ENCODE measurements at regions not wholly inside any gene's neighbourhood (a gene's known extent, or its start where the extent isn't known, plus 50 kb on each side); places are given as distances from the start of the nearest gene placed in this dataset.
"Not testable (repeated sequence)": the region's sequence is repeated elsewhere in the genome, so short reads cannot be mapped to it uniquely, and the experiment has no call there.

DNA sequence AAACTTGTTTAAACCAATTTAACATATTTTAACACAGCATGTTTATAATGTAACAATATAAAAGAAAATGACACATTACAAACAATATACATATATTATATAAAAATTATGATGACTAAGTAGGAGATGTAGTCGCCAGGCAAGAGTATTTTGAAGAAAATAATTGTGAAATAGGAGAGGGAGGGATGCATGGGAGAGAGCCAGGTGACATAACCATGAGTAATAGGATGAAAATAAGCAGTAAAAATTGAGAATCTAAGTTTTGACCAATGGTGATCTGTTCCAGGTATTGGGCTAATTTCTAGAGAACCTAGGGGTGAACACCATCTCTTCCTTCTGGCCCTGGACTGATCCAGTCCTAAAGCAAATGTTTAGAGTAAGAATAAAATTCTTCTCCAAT, 315.2 kb upstream of the G2E3 start:
- 0 to 8% (median 4%) methylated on average over 1 of the region's 1 CpG for WGBS, 4 donors
- no peak for DNase-seq
- no peak for TF ChIP-seq CTCF (IDR thresholded peaks at IDR 0.05)
- TF ChIP-seq POLR2A (IDR thresholded peaks at IDR 0.05): no peak

GRCh38 chr14:30244348-30244747, 314.6 kb upstream of the G2E3 start:
- H3K36me3 ChIP-seq (replicated peaks in 1 of 2); H3K4me1 ChIP-seq (replicated peaks in 1 of 2); H3K27ac ChIP-seq; DNase-seq; intact Hi-C loops (cut with DNase I); H3K9me3 ChIP-seq (replicated peaks in 1 of 3); H3K4me3 ChIP-seq; H3K27me3 ChIP-seq: not testable (repeated sequence)
- 69 to 92% (median 88%) methylated on average over 4 of the region's 4 CpGs for WGBS, 4 donors

More for the DNA sequence above, 315.2 kb upstream of the G2E3 start:
- H3K27ac ChIP-seq: no peak overlapping the region
- H3K4me1 ChIP-seq (replicated peaks in 1 of 2): no peaks in the 10 kb centered on the region
- no peaks in the 10 kb centered on the region for H3K9me3 ChIP-seq (replicated peaks in 1 of 3)
- H3K27me3 ChIP-seq: no peaks in the 10 kb centered on the region
- H3K36me3 ChIP-seq (replicated peaks in 1 of 2): no peaks in the 10 kb centered on the region
- intact Hi-C loops (cut with DNase I): no loop called here
- no peak overlapping the region for H3K4me3 ChIP-seq

DNA sequence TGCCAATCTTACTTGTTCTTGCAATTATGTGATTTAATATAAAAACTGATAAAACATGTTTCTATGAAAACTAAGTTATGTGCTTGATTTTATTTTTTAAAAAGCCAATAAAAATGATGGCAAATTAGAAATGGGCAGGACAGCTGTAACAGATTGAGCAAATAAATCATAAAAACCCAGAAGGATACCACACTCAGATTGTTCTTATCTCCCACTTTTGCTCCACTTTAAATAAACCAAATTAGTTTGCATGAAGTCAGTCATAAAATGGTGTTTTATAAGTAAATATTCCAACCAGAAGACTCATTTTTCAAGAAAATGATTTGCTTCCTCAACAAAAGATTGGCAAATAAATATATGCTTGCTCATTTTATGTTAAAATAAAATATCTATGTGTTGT, 307.9 kb upstream of the G2E3 start:
- Histone ChIP-seq H3K27me3 (no peaks in the 10 kb centered on the region), H3K4me1 (replicated peaks in 1 of 2) (no peaks in the 10 kb centered on the region), H3K36me3 (replicated peaks in 1 of 2) (no peaks in the 10 kb centered on the region), H3K27ac (no peak overlapping the region), H3K4me3 (no peak overlapping the region), H3K9me3 (replicated peaks in 1 of 3) (no peaks in the 10 kb centered on the region)
- TF ChIP-seq CTCF (IDR thresholded peaks at IDR 0.05): no peak
- TF ChIP-seq POLR2A (IDR thresholded peaks at IDR 0.05): no peak
- DNase-seq: no peak
- intact Hi-C loops (cut with DNase I): no loop called here

GRCh38 chr14:30251557-30252100, 307.3 kb upstream of the G2E3 start:
- 64 to 73% (median 69%) methylated on average over 6 of the region's 6 CpGs for WGBS, 4 donors
- H3K27ac ChIP-seq: no peak overlapping the region
- no peak for DNase-seq
- H3K27me3 ChIP-seq: no peaks in the 10 kb centered on the region
- intact Hi-C loops (cut with DNase I): no loop called here
- no peaks in the 10 kb centered on the region for H3K4me1 ChIP-seq (replicated peaks in 1 of 2)
- TF ChIP-seq CTCF (IDR thresholded peaks at IDR 0.05) (no peak), POLR2A (IDR thresholded peaks at IDR 0.05) (no peak)
- no peaks in the 10 kb centered on the region for H3K36me3 ChIP-seq (replicated peaks in 1 of 2)
- H3K9me3 ChIP-seq (replicated peaks in 1 of 3): no peaks in the 10 kb centered on the region
- H3K4me3 ChIP-seq: no peak overlapping the region

DNA sequence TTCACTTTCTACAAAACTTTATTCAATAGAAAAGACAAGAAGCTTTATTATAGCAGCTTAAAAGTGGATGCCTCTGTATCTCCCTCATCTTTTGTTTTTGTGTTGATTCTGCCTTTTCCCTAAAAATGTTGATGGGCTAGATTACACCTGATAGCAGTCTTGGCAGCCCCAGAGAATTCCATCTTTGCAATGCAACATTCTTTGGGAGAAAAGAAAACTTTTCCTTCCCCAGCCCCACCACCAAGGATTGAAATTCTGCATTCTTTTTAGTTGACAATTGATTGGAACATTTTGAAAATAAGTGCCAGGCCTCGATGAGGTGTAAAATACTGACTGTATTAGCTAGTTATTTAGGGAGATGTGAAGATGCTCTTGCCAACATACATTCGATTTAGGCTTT, 306.8 kb upstream of the G2E3 start:
- Histone ChIP-seq H3K27ac (no peak overlapping the region), H3K9me3 (replicated peaks in 1 of 3) (no peaks in the 10 kb centered on the region), H3K4me1 (replicated peaks in 1 of 2) (no peaks in the 10 kb centered on the region), H3K27me3 (no peaks in the 10 kb centered on the region), H3K4me3 (no peak overlapping the region), H3K36me3 (replicated peaks in 1 of 2) (no peaks in the 10 kb centered on the region)
- DNase-seq: no peak
- intact Hi-C loops (cut with DNase I): no loop called here
- 59 to 78% (median 68%) methylated on average over 2 of the region's 2 CpGs for WGBS, 4 donors
- TF ChIP-seq POLR2A (IDR thresholded peaks at IDR 0.05) (no peak), CTCF (IDR thresholded peaks at IDR 0.05) (no peak)
